OCI-LY7 (cell line): ENCODE measurements at regions not wholly inside any gene's neighbourhood (a gene's known extent, or its start where the extent isn't known, plus 50 kb on each side); places are given as distances from the start of the nearest gene placed in this dataset.

Source experiments
- BruUV-seq: library from RNA; stranded (reverse); fragments of 400-500 nt; replicated peaks from 2 replicates; lab custom pipeline; 2021; lab: Mats Ljungman, UMichigan
- CTCF ChIA-PET: fragments of 300-600 bp; sonication (Branson Sonifier 250); formaldehyde crosslinking; loops from one replicate; lab custom pipeline; 2022; ENCODE audit warnings: antibody characterized with exemption; ENCODE audit not compliant: unreplicated experiment; lab: Charles Lee
- POLR2A ChIA-PET: fragments of 300-600 bp; sonication (Branson Sonifier 250); formaldehyde crosslinking; loops from one replicate; lab custom pipeline; 2022; ENCODE audit warnings: antibody characterized with exemption; lab: Charles Lee
- DNase-seq: peaks from one replicate; pipeline ENCODE4 v3.0.0-alpha.2; 2015; ENCODE audit warnings: low spot score
- H2AFZ ChIP-seq: fragments of 200-600 bp; sonication (generic), shearing (Covaris generic); 2 replicates; pipeline ENCODE4 v1.6.1; 2014; ENCODE audit warnings: mild to moderate bottlenecking, antibody characterized with exemption, low read length, moderate library complexity
- H3K27ac ChIP-seq: fragments of 200-600 bp; sonication (generic); 2 replicates; pipeline ENCODE4 v1.5.1; 2014; ENCODE audit warnings: mixed run types, low read depth, mild to moderate bottlenecking, moderate library complexity, low read length, inconsistent platforms; ENCODE audit not compliant: poor library complexity, severe bottlenecking
- H3K36me3 ChIP-seq: fragments of 200-600 bp; sonication (generic); 2 replicates; pipeline ENCODE4 v1.6.1; 2014; ENCODE audit warnings: mild to moderate bottlenecking, antibody characterized with exemption, low read length, moderate library complexity, mixed read lengths; ENCODE audit not compliant: insufficient read depth
- H3K4me1 ChIP-seq: fragments of 200-600 bp; sonication (generic); 2 replicates; pipeline ENCODE4 v1.5.1; 2014; ENCODE audit warnings: mild to moderate bottlenecking, low read length; ENCODE audit not compliant: insufficient read depth, poor library complexity, severe bottlenecking
- H3K4me2 ChIP-seq: fragments of 200-600 bp; sonication (generic); 2 replicates; pipeline ENCODE4 v1.6.1; 2014; ENCODE audit warnings: mild to moderate bottlenecking, low read length
- H3K4me3 ChIP-seq: fragments of 200-600 bp; sonication (generic); 2 replicates; pipeline ENCODE4 v1.5.1; 2014; ENCODE audit warnings: mild to moderate bottlenecking, low read depth, low read length; ENCODE audit not compliant: poor library complexity, severe bottlenecking
- H3K79me2 ChIP-seq: fragments of 200-600 bp; sonication (generic); 2 replicates; pipeline ENCODE4 v1.6.1; 2016; ENCODE audit warnings: low read depth, mild to moderate bottlenecking, low read length, moderate library complexity, mixed read lengths; ENCODE audit not compliant: insufficient read depth
- H3K9me2 ChIP-seq: fragments of 200-600 bp; sonication (generic); 2 replicates; pipeline ENCODE4 v1.6.1; 2016; ENCODE audit warnings: mild to moderate bottlenecking, low read length, mixed read lengths; ENCODE audit not compliant: insufficient read depth
- H3K9me3 ChIP-seq: fragments of 200-600 bp; sonication (generic); 2 replicates; pipeline ENCODE4 v1.6.1; 2014; ENCODE audit warnings: mild to moderate bottlenecking, mixed run types, low read length, mixed read lengths
- H4K20me1 ChIP-seq: fragments of 200-600 bp; sonication (generic); 2 replicates; pipeline ENCODE4 v1.6.1; 2014; ENCODE audit warnings: mild to moderate bottlenecking, antibody characterized with exemption, low read length, moderate library complexity, mixed read lengths; ENCODE audit not compliant: insufficient read depth
- EZH2phosphoT487 ChIP-seq: fragments of 200-600 bp; sonication (generic); IDR thresholded peaks from 2 replicates; pipeline ENCODE4 v1.6.1; 2018; ENCODE audit warnings: low read depth, borderline replicate concordance, mild to moderate bottlenecking, mixed run types, antibody characterized with exemption, low read length, moderate library complexity, mixed read lengths
- intact Hi-C: fragments of 100-400 bp; cut with micrococcal nuclease; formaldehyde crosslinking; loops from one replicate; pipeline ENCODE4 v1.10.0; 2022; ENCODE audit not compliant: unreplicated experiment
- TF ChIP-seq, protein P1 (sequence below): fragments of 200-600 bp; sonication (generic); conservative IDR thresholded peaks from 2 replicates; pipeline ENCODE4 v1.5.1; 2014; ENCODE audit warnings: mild to moderate bottlenecking, antibody characterized with exemption, low read length, moderate library complexity, mixed read lengths

DNA sequence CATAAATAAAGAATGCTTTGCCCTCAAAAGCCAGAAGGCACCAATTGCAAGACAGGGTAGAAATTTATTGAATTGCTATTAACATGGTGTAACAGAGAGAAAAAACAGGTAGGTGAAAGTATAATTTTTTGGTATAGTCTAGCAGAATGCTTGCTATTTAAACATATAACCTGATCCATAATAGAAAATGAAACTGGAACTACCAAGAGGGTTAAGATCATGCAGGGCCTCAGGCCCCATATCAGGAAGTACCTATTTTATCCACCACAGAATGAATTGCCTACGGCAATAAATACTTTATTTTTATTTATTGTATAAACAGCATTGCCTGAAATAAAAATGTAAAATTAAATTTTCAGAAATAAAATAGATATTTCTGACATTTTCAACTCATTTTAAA lies 159.5 kb downstream of the PRR20E start:
- no peaks in the 10 kb centered on the region for H4K20me1 ChIP-seq
- no peaks in the 10 kb centered on the region for H3K9me3 ChIP-seq
- CTCF ChIA-PET, result interaction anchor here (1.1 kb wide), 1 partner anchor 13 kb away, joined by 3 read pairs; no protein-coding TSS in a partner anchor
- no peaks in the 10 kb centered on the region for H3K36me3 ChIP-seq
- BruUV-seq, result no TSS peak
- no peaks in the 10 kb centered on the region for H3K79me2 ChIP-seq
- POLR2A ChIA-PET, result interaction anchor here (0.7 kb wide), 1 partner anchor 12 kb away, joined by 3 read pairs; no protein-coding TSS in a partner anchor
- H2AFZ ChIP-seq, result no peak overlapping the region
- no peak overlapping the region for H3K4me3 ChIP-seq
- DNase-seq, result no peak
- H3K9me2 ChIP-seq, result no peaks in the 10 kb centered on the region
- no peak overlapping the region for H3K4me2 ChIP-seq
- no peak overlapping the region for H3K27ac ChIP-seq
- no peak for TF ChIP-seq EZH2phosphoT487
- TF ChIP-seq, protein P1, sequence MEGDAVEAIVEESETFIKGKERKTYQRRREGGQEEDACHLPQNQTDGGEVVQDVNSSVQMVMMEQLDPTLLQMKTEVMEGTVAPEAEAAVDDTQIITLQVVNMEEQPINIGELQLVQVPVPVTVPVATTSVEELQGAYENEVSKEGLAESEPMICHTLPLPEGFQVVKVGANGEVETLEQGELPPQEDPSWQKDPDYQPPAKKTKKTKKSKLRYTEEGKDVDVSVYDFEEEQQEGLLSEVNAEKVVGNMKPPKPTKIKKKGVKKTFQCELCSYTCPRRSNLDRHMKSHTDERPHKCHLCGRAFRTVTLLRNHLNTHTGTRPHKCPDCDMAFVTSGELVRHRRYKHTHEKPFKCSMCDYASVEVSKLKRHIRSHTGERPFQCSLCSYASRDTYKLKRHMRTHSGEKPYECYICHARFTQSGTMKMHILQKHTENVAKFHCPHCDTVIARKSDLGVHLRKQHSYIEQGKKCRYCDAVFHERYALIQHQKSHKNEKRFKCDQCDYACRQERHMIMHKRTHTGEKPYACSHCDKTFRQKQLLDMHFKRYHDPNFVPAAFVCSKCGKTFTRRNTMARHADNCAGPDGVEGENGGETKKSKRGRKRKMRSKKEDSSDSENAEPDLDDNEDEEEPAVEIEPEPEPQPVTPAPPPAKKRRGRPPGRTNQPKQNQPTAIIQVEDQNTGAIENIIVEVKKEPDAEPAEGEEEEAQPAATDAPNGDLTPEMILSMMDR, result no peak
- no peaks in the 10 kb centered on the region for H3K4me1 ChIP-seq
- intact Hi-C loops, result no loop called here

DNA sequence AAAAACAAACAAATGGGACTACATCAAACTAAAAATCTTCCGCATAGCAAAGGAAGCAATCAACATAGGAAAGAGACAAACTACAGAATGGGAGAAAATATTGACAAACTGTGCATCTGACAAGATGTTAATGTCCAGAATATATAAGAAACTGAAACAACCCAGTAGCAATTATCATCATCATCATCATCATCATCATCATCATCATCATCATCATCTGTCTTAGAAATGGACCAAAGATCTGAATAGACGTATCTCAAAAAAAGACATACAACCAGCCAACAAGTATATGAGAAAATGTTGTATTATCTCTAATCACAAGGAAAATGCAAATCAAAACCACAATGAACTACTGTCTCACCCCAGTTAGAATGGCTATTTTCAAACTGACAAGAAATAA lies 173.9 kb downstream of the PRR20E start:
- POLR2A ChIA-PET, result no interaction called here
- Histone ChIP-seq H3K9me2 (no peaks in the 10 kb centered on the region), H3K27ac (no peak overlapping the region), H3K4me3 (no peak overlapping the region), H3K36me3 (no peaks in the 10 kb centered on the region), H3K4me2 (no peak overlapping the region), H2AFZ (no peak overlapping the region), H4K20me1 (no peaks in the 10 kb centered on the region), H3K4me1 (no peaks in the 10 kb centered on the region), H3K79me2 (no peaks in the 10 kb centered on the region), H3K9me3 (0 out of 2 replicates have a peak, but pooled peaks cover 4% of the 10 kb centered on the region)
- TF ChIP-seq EZH2phosphoT487, result no peak
- TF ChIP-seq, protein P1, result no peak
- DNase-seq, result no peak
- no TSS peak for BruUV-seq
- CTCF ChIA-PET, result no interaction called here
- intact Hi-C loops, result no loop called here

DNA sequence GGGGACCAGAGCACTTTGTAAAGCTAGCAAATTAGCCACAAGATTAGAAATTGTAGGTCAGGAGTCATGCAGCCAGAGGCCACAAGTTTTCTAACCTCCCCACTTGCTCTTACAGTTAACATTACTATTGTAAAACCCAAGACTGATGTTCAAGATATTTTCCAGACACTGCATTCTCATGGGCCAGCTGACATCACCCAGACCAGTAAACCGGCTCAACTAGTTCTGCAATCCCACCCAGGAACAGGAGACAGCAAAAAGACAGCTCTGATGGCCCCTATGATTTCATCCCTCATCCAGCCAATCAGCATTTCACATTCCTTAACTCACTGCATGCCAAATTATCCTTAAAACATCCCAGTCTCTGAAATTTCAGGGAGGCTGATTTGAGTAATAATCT lies 178.5 kb downstream of the PRR20E start:
- no peak overlapping the region for H3K4me3 ChIP-seq
- H3K9me2 ChIP-seq, result no peaks in the 10 kb centered on the region
- no peaks in the 10 kb centered on the region for H3K36me3 ChIP-seq
- H3K4me1 ChIP-seq, result no peaks in the 10 kb centered on the region
- no TSS peak for BruUV-seq
- no peak overlapping the region for H3K4me2 ChIP-seq
- CTCF ChIA-PET, result interaction anchor here (0.5 kb wide), 1 partner anchor 422 kb away, joined by 4 read pairs; no protein-coding TSS in a partner anchor
- intact Hi-C loops, result no loop called here
- no peak for TF ChIP-seq EZH2phosphoT487
- TF ChIP-seq, protein P1, result no peak
- no peak overlapping the region for H2AFZ ChIP-seq
- no peak overlapping the region for H3K27ac ChIP-seq
- DNase-seq, result no peak
- no peaks in the 10 kb centered on the region for H3K79me2 ChIP-seq
- H4K20me1 ChIP-seq, result no peaks in the 10 kb centered on the region
- 0 out of 2 replicates have a peak, but pooled peaks cover 4% of the 10 kb centered on the region for H3K9me3 ChIP-seq
- POLR2A ChIA-PET, result no interaction called here
